ENCODE measurements at regions not wholly inside any gene's neighbourhood (a gene's known extent, or its start where the extent isn't known, plus 50 kb on each side); places are given as distances from the start of the nearest gene placed in this dataset.

DNA sequence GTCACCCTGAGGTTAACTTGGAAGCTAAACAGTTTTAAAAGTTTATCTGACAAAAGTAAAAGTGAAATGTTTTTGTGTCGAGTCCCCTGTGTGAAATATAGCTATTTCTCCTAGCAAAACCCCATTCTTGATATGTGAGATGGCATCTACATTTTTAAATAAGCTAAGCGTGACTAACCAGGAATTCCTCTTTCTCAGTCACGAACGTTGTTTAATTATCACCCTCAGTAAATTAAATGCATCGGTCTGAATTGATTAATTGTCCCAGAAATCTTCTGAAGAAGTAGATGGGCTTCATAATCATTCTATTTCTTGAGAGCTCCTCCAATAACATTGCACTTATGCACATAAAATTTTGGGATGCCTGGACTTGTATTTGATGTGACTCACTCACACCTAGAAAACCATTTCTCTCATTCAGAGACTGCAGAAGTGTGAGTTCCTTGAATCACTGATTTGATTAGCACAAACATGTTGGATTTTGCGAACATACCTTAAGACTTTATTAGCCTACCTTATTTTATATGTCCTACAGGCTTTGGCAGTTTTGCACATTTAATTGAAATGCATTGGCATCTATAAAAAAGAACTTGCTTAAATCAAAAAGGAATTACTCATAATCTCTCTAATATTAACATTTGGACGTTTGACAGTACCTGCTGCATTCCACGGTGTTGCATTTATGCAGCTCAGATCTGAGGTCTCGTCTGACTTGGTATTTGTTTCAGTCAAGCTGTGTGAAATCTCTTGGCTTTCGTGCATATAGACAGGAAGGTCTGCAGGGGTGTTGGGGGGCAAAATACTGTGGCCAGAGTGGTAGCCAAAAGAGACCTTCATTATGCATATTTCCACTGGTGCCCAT is 475.2 kb downstream of the EPHA4 start:
- TF ChIP-seq, protein P1, sequence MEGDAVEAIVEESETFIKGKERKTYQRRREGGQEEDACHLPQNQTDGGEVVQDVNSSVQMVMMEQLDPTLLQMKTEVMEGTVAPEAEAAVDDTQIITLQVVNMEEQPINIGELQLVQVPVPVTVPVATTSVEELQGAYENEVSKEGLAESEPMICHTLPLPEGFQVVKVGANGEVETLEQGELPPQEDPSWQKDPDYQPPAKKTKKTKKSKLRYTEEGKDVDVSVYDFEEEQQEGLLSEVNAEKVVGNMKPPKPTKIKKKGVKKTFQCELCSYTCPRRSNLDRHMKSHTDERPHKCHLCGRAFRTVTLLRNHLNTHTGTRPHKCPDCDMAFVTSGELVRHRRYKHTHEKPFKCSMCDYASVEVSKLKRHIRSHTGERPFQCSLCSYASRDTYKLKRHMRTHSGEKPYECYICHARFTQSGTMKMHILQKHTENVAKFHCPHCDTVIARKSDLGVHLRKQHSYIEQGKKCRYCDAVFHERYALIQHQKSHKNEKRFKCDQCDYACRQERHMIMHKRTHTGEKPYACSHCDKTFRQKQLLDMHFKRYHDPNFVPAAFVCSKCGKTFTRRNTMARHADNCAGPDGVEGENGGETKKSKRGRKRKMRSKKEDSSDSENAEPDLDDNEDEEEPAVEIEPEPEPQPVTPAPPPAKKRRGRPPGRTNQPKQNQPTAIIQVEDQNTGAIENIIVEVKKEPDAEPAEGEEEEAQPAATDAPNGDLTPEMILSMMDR (IDR thresholded peaks at IDR 0.05): no peak
- no peak for TF ChIP-seq POLR2A (IDR thresholded peaks at IDR 0.05)
